Neural cell (in vitro differentiated cells): ENCODE measurements at regions not wholly inside any gene's neighbourhood (a gene's known extent, or its start where the extent isn't known, plus 50 kb on each side); places are given as distances from the start of the nearest gene placed in this dataset.
"Not testable (repeated sequence)": the region's sequence is repeated elsewhere in the genome, so short reads cannot be mapped to it uniquely, and the experiment has no call there.

ENCODE experiments used
- H2AFZ ChIP-seq: fragments of 200-600, 300-800 bp; sonication (generic), shearing (Covaris generic); 2 replicates; pipeline ENCODE4 v1.6.0; 2014; ENCODE audit warnings: low read depth, mild to moderate bottlenecking, antibody characterized with exemption, low read length, moderate library complexity
- H3F3A ChIP-seq: fragments of 200-600 bp; shearing (Covaris generic); 2 replicates; pipeline ENCODE4 v1.6.1; 2016; ENCODE audit warnings: mild to moderate bottlenecking, moderate library complexity, mixed read lengths, antibody characterized with exemption, low read length; ENCODE audit not compliant: insufficient read depth, poor library complexity, severe bottlenecking
- H3K27ac ChIP-seq: fragments of 200-600, 300-800 bp; sonication (generic), shearing (Covaris generic); 2 replicates; pipeline ENCODE4 v1.5.1; 2014; ENCODE audit warnings: mild to moderate bottlenecking, low read length, moderate library complexity
- H3K27me3 ChIP-seq: fragments of 300-800, 200-600 bp; sonication (generic), shearing (Covaris generic); 2 replicates; pipeline ENCODE4 v1.6.0; 2014; ENCODE audit warnings: mild to moderate bottlenecking, low read depth, low read length, moderate library complexity; ENCODE audit not compliant: insufficient read depth
- H3K36me3 ChIP-seq: fragments of 300-800, 200-600 bp; sonication (generic), shearing (Covaris generic); 2 replicates; pipeline ENCODE4 v1.5.1; 2014; ENCODE audit warnings: mild to moderate bottlenecking, antibody characterized with exemption, low read length, moderate library complexity; ENCODE audit not compliant: insufficient read depth
- H3K4me2 ChIP-seq: fragments of 300-800, 200-600 bp; sonication (generic), shearing (Covaris generic); 2 replicates; pipeline ENCODE4 v1.6.0; 2014; ENCODE audit warnings: mild to moderate bottlenecking, low read length
- H3K4me3 ChIP-seq: fragments of 300-800, 200-600 bp; sonication (generic), shearing (Covaris generic); 2 replicates; pipeline ENCODE4 v1.5.1; 2014; ENCODE audit warnings: mild to moderate bottlenecking, low read length, moderate library complexity
- H3K79me2 ChIP-seq: fragments of 200-600 bp; shearing (Covaris generic); replicated peaks from 2 replicates; pipeline ENCODE4 v1.6.0; 2014; ENCODE audit warnings: mild to moderate bottlenecking, low read length, moderate library complexity; ENCODE audit not compliant: insufficient read depth
- H3K9ac ChIP-seq: fragments of 300-800, 200-600 bp; sonication (generic), shearing (Covaris generic); 2 replicates; pipeline ENCODE4 v1.6.1; 2016; ENCODE audit warnings: mild to moderate bottlenecking, low read length, mixed read lengths
- H3K9me2 ChIP-seq: fragments of 200-600 bp; shearing (Covaris generic); 2 replicates; pipeline ENCODE4 v1.6.1; 2016; ENCODE audit warnings: mild to moderate bottlenecking, low read length, mixed read lengths; ENCODE audit not compliant: insufficient read depth
- H3K9me3 ChIP-seq: fragments of 200-600, 300-800 bp; sonication (generic), shearing (Covaris generic); 2 replicates; pipeline ENCODE4 v1.6.1; 2016; ENCODE audit warnings: mild to moderate bottlenecking, mixed run types, low read length, moderate library complexity, mixed read lengths
- H4K20me1 ChIP-seq: fragments of 200-600 bp; shearing (Covaris generic); 2 replicates; pipeline ENCODE4 v1.6.1; 2016; ENCODE audit warnings: mild to moderate bottlenecking, mixed run types; ENCODE audit not compliant: insufficient read depth
- CTCF ChIP-seq: fragments of 450-650 bp; IDR thresholded peaks from 2 replicates; pipeline ENCODE4 v1.5.1; 2014; ENCODE audit warnings: antibody characterized with exemption, mild to moderate bottlenecking, moderate library complexity; ENCODE audit not compliant: poor library complexity, severe bottlenecking
- EP300 ChIP-seq: fragments of 450-650 bp; conservative IDR thresholded peaks from 2 replicates; pipeline ENCODE4 v1.6.1; 2014; ENCODE audit warnings: antibody characterized with exemption, mild to moderate bottlenecking, moderate library complexity; ENCODE audit not compliant: poor library complexity, severe bottlenecking
- EZH2 ChIP-seq: fragments of 200-600, 300-800 bp; shearing (Covaris generic), sonication (generic); IDR thresholded peaks from 2 replicates; pipeline ENCODE4 v1.6.1; 2014; ENCODE audit warnings: antibody characterized with exemption, low read length, borderline replicate concordance, mild to moderate bottlenecking; ENCODE audit not compliant: insufficient read depth, poor library complexity, severe bottlenecking
- MXI1 ChIP-seq: fragments of 450-650 bp; conservative IDR thresholded peaks from 2 replicates; pipeline ENCODE4 v1.6.1; 2014; ENCODE audit warnings: antibody characterized with exemption, mild to moderate bottlenecking; ENCODE audit not compliant: poor library complexity, severe bottlenecking
- POLR2AphosphoS5 ChIP-seq: IDR thresholded peaks from 2 replicates; pipeline ENCODE4 v1.6.1; 2012
- RAD21 ChIP-seq: fragments of 450-650 bp; conservative IDR thresholded peaks from 2 replicates; pipeline ENCODE4 v1.6.1; 2014; ENCODE audit warnings: antibody characterized with exemption, mild to moderate bottlenecking, moderate library complexity
- REST ChIP-seq: IDR thresholded peaks from 2 replicates; pipeline ENCODE4 v1.6.1; 2012; ENCODE audit warnings: borderline replicate concordance
- SMC3 ChIP-seq: fragments of 450-650 bp; conservative IDR thresholded peaks from 2 replicates; pipeline ENCODE4 v1.6.1; 2014; ENCODE audit warnings: antibody characterized with exemption, mild to moderate bottlenecking, moderate library complexity; ENCODE audit not compliant: poor library complexity
- TAF1 ChIP-seq: IDR thresholded peaks from 2 replicates; pipeline ENCODE4 v1.6.1; 2012; ENCODE audit warnings: low read depth

- Histone ChIP-seq H3F3A (no peaks in the 10 kb centered on the region), H3K9me2 (no peaks in the 10 kb centered on the region), H3K79me2 (no peaks in the 10 kb centered on the region), H3K4me2 (no peak overlapping the region), H2AFZ (no peak overlapping the region), H3K27ac (no peak overlapping the region), H3K27me3 (no peaks in the 10 kb centered on the region), H3K9me3 (no peaks in the 10 kb centered on the region), H3K36me3 (no peaks in the 10 kb centered on the region), H3K9ac (no peak overlapping the region), H3K4me3 (no peak overlapping the region), H4K20me1 (no peaks in the 10 kb centered on the region)
- TF ChIP-seq SMC3: no peak
- no peak for TF ChIP-seq CTCF
- no peak for TF ChIP-seq REST
- no peak for TF ChIP-seq POLR2AphosphoS5
- no peak for TF ChIP-seq TAF1
- no peak for TF ChIP-seq RAD21
- TF ChIP-seq MXI1: no peak
- TF ChIP-seq EZH2: no peak
- TF ChIP-seq EP300: no peak
Observed at GRCh38 chr11:25576320-25576719, 755.6 kb upstream of the ANO3 start.

GRCh38 chr11:25579554-25579953 is 752.4 kb upstream of the ANO3 start:
- not testable (repeated sequence) for H3K9me2 ChIP-seq, H3K27me3 ChIP-seq, H3K4me2 ChIP-seq, H3K36me3 ChIP-seq, H3K4me3 ChIP-seq, H3K79me2 ChIP-seq, H3K9me3 ChIP-seq, H4K20me1 ChIP-seq, H3F3A ChIP-seq, H3K27ac ChIP-seq, H3K9ac ChIP-seq, H2AFZ ChIP-seq

- TF ChIP-seq MXI1 (no peak), EP300 (peak; percentile 14), SMC3 (no peak)
Observed at GRCh38 chr11:25583596-25583995, 748.3 kb upstream of the ANO3 start.

More at GRCh38 chr11:25583596-25583995, 748.3 kb upstream of the ANO3 start:
- H2AFZ ChIP-seq: no peak overlapping the region
- H3K79me2 ChIP-seq: no peaks in the 10 kb centered on the region
- H3K9ac ChIP-seq: no peak overlapping the region
- no peaks in the 10 kb centered on the region for H3K9me3 ChIP-seq
- no peaks in the 10 kb centered on the region for H3K27me3 ChIP-seq
- no peaks in the 10 kb centered on the region for H4K20me1 ChIP-seq
- peak overlapping the region; percentile 10 for H3K27ac ChIP-seq
- H3K4me2 ChIP-seq: no peak overlapping the region
- peak overlapping the region; percentile 22 for H3K4me3 ChIP-seq
- no peaks in the 10 kb centered on the region for H3F3A ChIP-seq
- no peaks in the 10 kb centered on the region for H3K9me2 ChIP-seq
- no peaks in the 10 kb centered on the region for H3K36me3 ChIP-seq
